NB4 (cell line): ENCODE measurements at regions not wholly inside any gene's neighbourhood (a gene's known extent, or its start where the extent isn't known, plus 50 kb on each side); places are given as distances from the start of the nearest gene placed in this dataset.

Experiments used
- DNase-seq: peaks from one replicate; pipeline ENCODE4 v3.0.0; 2010; ENCODE audit warnings: low read depth
- H3K4me3 ChIP-seq: one replicate; pipeline ENCODE4 v1.5.1; 2011; ENCODE audit warnings: mild to moderate bottlenecking, low read depth, low read length, moderate library complexity
- MYC ChIP-seq: IDR thresholded peaks from 2 replicates; pipeline ENCODE4 v1.6.1; 2011; ENCODE audit warnings: low read depth, low read length
- POLR2A ChIP-seq: IDR thresholded peaks from 2 replicates; pipeline ENCODE4 v1.6.1; 2011; ENCODE audit warnings: mild to moderate bottlenecking; ENCODE audit not compliant: insufficient read length; ENCODE audit errors: extremely low read depth
- TF ChIP-seq, protein P1 (sequence below): IDR thresholded peaks from one replicate; pipeline ENCODE4 v1.5.1; 2012; ENCODE audit warnings: low read depth, low read length
- TF ChIP-seq, protein P2 (sequence below): IDR thresholded peaks from 2 replicates; pipeline ENCODE4 v1.6.1; 2011; ENCODE audit warnings: low read depth, low read length

DNA sequence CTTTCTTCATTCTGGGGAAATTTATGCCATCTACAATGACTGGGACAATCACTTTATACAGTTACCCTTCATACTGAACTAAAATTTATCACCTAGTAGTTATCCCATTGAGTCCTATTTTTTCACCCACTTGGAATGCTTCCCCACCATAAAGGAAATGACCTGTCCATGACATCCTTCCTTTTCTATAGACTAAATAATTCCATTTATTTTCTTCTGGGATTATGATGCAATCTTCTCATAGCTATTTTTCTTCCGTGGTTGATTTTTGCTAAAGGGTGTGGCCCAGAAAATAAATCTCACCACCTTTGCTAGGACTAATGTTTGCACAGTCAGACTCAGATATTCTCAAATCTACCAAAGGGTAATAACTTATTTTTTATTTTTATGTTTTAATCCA is 186.1 kb upstream of the NRXN1 start:
- TF ChIP-seq POLR2A (no peak), MYC (no peak)
- TF ChIP-seq, protein P1, sequence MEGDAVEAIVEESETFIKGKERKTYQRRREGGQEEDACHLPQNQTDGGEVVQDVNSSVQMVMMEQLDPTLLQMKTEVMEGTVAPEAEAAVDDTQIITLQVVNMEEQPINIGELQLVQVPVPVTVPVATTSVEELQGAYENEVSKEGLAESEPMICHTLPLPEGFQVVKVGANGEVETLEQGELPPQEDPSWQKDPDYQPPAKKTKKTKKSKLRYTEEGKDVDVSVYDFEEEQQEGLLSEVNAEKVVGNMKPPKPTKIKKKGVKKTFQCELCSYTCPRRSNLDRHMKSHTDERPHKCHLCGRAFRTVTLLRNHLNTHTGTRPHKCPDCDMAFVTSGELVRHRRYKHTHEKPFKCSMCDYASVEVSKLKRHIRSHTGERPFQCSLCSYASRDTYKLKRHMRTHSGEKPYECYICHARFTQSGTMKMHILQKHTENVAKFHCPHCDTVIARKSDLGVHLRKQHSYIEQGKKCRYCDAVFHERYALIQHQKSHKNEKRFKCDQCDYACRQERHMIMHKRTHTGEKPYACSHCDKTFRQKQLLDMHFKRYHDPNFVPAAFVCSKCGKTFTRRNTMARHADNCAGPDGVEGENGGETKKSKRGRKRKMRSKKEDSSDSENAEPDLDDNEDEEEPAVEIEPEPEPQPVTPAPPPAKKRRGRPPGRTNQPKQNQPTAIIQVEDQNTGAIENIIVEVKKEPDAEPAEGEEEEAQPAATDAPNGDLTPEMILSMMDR, result no peak
- TF ChIP-seq, protein P2, sequence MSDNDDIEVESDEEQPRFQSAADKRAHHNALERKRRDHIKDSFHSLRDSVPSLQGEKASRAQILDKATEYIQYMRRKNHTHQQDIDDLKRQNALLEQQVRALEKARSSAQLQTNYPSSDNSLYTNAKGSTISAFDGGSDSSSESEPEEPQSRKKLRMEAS, result no peak
- H3K4me3 ChIP-seq, result no peak overlapping the region
- DNase-seq, result no peak

DNA sequence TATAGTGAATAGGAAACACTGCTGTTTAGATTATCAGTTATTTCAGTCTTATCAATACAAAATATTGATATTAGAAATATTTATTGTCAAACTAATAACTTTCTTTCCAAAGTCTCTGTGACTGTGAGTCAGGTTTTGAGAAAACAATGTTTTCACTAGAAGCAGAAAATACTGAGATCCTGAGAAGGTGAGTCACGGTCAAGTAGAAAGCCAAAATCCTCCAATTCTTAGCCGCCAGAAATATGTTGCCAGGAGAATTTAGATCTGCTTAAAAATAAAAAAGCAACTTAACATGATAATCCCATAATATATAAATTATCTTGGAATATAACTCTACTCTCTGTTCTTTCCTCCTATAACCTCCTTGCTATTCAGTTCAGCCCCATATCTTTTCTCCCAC is 181.9 kb upstream of the NRXN1 start:
- TF ChIP-seq POLR2A (no peak), MYC (no peak)
- TF ChIP-seq, protein P1, result no peak
- TF ChIP-seq, protein P2, result no peak
- DNase-seq, result no peak
- H3K4me3 ChIP-seq, result no peak overlapping the region

GRCh38 chr2:51212374-51212773 is 180.4 kb upstream of the NRXN1 start:
- DNase-seq, result no peak
- H3K4me3 ChIP-seq, result no peak overlapping the region
- TF ChIP-seq POLR2A, result no peak
- TF ChIP-seq, protein P2, result no peak

- no peak for DNase-seq
- H3K4me3 ChIP-seq, result no peak overlapping the region
- TF ChIP-seq POLR2A (no peak), MYC (no peak)
- TF ChIP-seq, protein P2, result no peak
- TF ChIP-seq, protein P1, result no peak
Measured at GRCh38 chr2:51208521-51208920, 176.6 kb upstream of the NRXN1 start.

DNA sequence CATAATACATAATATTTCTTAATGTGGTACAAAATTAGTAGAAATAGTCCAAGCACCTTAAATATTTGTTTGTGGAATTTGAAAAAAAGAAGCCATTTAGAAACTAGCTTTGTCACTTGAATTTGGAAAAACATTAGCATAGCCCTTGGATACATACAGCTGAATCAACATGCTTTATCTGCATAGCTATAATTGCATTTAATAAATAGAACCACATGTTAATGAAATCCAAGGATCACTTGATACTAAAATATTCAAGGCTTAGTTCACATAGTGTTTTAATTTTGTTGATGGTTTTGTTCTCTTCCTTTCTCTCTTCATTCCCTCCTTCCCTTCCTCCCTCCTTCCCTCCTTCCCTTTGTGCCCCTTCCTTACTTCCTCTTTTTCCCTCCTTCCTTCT is 169.4 kb upstream of the NRXN1 start:
- DNase-seq, result no peak
- H3K4me3 ChIP-seq, result no peak overlapping the region
- no peak for TF ChIP-seq POLR2A
- TF ChIP-seq, protein P2, result no peak
- TF ChIP-seq, protein P1, result no peak
- no peak for TF ChIP-seq MYC

DNA sequence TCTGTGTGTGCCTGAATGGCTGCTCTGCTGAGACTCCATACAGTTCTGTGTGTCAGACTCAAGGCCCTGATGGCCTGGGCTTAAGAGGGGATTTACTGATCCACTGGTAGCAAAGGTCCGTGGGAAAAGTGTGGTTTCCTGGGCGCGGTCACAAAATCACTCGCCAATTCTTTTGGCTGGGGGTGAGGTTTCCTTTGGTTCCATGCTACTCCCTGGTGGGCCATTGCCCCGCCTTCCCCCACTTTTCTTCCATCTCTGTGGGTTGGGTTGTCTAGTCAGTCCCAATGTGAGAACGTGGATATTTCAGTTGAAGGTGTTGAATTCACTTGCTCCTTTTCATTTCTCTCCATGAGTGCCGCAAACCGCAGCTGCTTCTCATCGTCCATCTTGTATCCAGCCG is 162.7 kb upstream of the NRXN1 start:
- no peak overlapping the region for H3K4me3 ChIP-seq
- TF ChIP-seq, protein P1, result no peak
- TF ChIP-seq, protein P2, result no peak
- no peak for TF ChIP-seq POLR2A
- TF ChIP-seq MYC, result no peak
- DNase-seq, result no peak
